GM10248 (cell line): ENCODE measurements at regions not wholly inside any gene's neighbourhood (a gene's known extent, or its start where the extent isn't known, plus 50 kb on each side); places are given as distances from the start of the nearest gene placed in this dataset.

Source experiments
- CTCF ChIA-PET: fragments of 300-600 bp; sonication (Branson Sonifier 250); formaldehyde crosslinking; extraction: SDS; loops from one replicate; lab custom pipeline; 2021; ENCODE audit warnings: antibody characterized with exemption; lab: Yijun Ruan, JAX
- POLR2A ChIA-PET: fragments of 350-650 bp; sonication (Branson Sonifier 250); formaldehyde crosslinking; extraction: SDS; loops from one replicate; lab custom pipeline; 2020; ENCODE audit warnings: antibody characterized with exemption; lab: Yijun Ruan, JAX
- DNase-seq: peaks from one replicate; pipeline ENCODE4 v3.0.0; 2012; ENCODE audit errors: extremely low spot score
- CTCF ChIP-seq: IDR thresholded peaks from 2 replicates; pipeline ENCODE4 v1.5.1; 2012; ENCODE audit warnings: mild to moderate bottlenecking, low read depth; ENCODE audit errors: extremely low read depth, missing control alignments, control extremely low read depth

GRCh38 chr1:90850181-90850897 is 133.2 kb upstream of the BARHL2 start:
- ChIA-PET CTCF (interaction anchor here (0.6 to 2.2 kb wide), 8 partner anchors 18 to 316 kb away, joined by 3 to 9 read pairs (median 3); no protein-coding TSS in a partner anchor), POLR2A (no interaction called here)
- no peak for DNase-seq

DNA sequence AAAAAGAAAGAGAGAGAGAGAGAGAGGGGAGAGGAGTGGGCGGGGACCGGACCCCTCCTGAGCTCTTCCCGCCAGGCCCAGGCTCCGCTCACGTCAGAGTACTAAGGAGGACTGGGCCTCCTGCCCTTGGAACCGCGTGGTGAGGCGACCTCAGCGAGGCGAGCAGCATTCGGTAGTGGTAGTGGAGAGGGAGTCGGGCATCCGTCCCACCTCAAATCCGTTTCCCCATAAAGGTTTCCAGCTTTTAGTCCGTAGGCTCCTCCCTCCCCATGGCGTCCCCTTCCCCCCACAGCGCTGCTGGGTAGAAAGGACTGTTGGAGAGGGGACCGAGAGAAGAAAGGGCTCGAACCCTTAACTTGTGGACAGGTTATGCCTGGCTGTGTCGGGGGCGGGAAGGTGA is 124.4 kb upstream of the BARHL2 start:
- CTCF ChIA-PET, result interaction anchor here (0.8 kb wide), 1 partner anchor 120 kb away, joined by 3 read pairs; no protein-coding TSS in a partner anchor
- POLR2A ChIA-PET, result no interaction called here
- no peak for DNase-seq
- no peak for TF ChIP-seq CTCF

More at GRCh38 chr1:90850181-90850897, 133.2 kb upstream of the BARHL2 start:
- TF ChIP-seq CTCF, result no peak

DNA sequence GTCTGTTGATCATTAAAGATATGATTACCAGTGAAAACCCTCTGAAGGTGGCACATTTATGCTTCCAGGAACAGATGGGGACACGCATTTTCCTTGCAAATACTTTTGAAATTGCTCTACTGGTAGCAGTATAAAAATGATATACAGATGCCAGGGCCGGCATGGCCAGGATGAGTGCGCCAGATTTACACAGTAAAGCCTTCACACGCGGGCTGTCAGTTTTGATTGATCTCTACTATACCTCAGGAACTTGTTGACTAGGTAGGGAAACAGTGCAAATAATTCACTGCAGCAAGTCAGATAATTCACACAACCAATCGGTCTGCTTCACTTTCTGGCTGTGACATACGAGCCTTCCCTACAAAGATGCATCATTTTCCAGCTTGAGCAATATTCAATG is 123.2 kb upstream of the BARHL2 start:
- no peak for DNase-seq
- no peak for TF ChIP-seq CTCF
- ChIA-PET POLR2A (no interaction called here), CTCF (no interaction called here)

DNA sequence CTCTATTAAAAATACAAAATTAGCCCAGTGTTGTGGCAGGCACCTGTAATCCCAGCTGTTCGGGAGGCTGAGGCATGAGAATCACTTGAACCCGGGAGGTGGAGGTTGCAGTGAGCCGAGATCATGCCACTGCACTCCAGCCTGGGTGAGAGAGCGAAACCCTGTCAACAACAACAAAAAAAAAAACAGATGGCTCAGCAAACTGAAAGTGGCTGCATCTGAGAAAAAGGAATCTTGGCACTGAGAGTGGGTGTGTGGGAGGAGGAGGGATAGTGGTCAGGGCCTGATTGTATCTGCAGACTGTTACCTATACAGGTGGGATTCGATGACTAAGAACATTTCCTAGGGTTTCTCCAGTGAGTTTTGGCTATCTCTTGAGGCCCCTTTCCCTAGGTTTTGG is 122.2 kb upstream of the BARHL2 start:
- POLR2A ChIA-PET, result no interaction called here
- CTCF ChIA-PET, result no interaction called here
- no peak for DNase-seq
- no peak for TF ChIP-seq CTCF

DNA sequence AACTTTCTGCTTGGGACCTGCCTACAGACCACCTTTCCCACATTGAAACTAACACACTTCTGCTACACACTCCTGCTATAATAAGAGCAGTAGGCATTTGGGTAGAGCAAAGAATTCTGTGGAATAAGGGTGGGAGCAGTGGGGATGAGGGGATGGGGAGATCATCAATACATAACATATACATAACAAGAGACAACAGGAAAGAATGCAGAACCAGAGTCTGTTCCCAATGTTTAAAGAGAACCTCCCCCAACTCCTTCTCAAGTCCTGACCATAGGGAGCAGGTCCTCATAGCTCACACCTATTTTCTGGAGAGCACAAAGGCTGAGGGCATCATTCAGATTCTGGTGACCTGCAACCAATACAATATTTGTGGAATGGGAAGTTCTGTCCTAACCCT is 121.6 kb upstream of the BARHL2 start:
- no peak for DNase-seq
- CTCF ChIA-PET, result no interaction called here
- TF ChIP-seq CTCF, result no peak
- POLR2A ChIA-PET, result no interaction called here

- no peak for DNase-seq
- no peak for TF ChIP-seq CTCF
- ChIA-PET CTCF (no interaction called here), POLR2A (no interaction called here)
Measured at GRCh38 chr1:90837420-90837819, 120.3 kb upstream of the BARHL2 start.

DNA sequence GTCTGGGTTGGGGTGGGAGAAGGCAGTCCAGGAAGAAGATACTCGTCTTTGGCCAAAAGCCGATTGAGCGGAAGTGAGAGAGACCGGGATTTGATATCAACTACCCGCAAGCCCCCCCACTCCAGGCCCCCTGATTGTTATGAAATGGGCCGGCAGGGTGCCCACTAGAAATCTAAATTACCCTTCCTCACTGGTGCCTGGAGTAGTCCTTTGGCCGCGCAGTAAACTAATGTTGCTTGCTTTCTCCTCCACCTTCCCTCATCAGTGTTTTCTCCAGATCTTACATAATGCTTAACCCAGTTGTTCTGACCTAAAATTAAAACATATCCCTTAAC is 119.2 kb upstream of the BARHL2 start:
- CTCF ChIA-PET, result no interaction called here

More for the DNA sequence above, 119.2 kb upstream of the BARHL2 start:
- POLR2A ChIA-PET, result no interaction called here
- no peak for TF ChIP-seq CTCF
- DNase-seq, result no peak
